SK-N-DZ (cell line): ENCODE measurements at regions not wholly inside any gene's neighbourhood (a gene's known extent, or its start where the extent isn't known, plus 50 kb on each side); places are given as distances from the start of the nearest gene placed in this dataset.

Experiments
- DNase-seq: peaks from one replicate; pipeline ENCODE4 v3.0.0-alpha.2; 2015; ENCODE audit warnings: low spot score

DNA sequence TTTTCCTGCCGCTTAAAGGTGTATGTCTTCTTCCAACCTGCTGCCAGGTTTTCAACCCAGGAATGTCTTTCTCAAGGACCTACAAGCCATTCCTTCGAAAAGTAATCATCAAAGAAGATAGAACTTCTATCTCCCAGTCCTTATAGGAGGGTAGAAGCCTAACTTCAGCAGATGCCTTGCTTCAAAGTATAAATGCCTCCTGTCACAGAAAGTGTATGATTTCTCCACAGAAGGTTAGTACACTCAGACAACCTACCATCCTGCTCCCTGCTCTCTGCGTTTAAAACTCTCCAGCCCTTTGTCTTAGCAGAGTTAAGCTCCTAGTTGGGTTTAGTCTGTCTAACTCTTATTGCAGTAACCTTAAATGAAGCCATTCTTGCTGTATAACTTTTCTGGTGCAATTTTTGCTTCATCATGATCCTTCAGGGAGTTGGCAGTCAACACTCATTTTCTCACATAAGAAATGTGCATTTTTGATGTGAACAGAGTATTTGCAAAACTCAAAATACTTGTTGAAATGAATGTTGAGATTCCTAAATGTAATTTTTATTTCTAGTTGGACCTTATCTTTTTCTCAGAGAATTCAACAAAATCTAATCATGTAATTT lies 737.5 kb downstream of the LIG4 start:
- DNase-seq = no peak

DNA sequence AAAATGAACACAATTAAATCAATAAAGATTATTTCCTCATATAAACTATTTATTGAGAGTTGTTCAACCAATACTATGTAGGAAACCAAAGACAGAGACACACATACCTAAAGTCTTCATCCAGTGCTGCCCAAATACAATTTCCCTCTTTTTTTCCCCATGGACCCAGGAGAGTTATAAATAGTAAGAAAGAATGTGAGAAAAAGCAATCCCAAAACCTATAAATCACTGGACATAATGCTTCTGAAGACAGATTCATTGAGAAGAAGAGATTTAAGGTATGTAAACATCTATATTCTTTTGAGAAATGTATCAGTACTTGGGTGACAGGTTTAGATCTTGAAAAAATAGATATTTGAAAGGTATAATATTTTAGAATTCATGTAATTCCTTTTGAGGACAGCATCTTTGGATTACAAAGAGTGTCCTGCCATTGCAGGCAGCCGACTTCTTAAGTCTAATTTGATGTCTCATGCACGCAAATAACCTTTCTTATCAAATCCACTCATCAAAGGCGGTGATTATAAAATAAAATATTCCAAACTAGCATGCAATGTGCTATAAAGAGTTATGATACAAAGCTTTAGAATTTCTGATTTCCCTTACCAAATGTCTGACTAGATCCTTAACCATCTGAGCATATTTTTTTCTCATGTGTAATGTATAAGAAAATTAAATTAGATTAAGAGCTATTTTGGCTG lies 739.4 kb downstream of the LIG4 start:
- DNase-seq = no peak

DNA sequence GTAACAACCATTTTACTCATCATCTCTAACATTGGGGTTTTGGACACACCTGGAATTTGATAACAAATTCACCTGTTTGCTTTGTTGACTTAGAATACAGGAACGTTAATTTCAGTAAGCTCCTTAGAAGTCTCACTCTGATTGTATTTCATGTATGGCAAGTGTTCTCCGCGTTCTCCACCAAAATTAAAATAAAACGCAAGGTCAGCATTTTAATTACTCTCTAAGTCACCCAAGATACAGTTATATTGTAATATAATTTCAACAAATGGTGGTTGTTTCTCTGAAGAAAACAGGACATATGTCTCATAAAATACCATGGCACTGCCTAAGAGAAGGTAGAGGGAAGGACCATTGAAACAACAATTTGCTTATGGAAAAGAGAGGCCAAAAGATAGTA lies 742.1 kb downstream of the LIG4 start:
- DNase-seq = no peak

DNA sequence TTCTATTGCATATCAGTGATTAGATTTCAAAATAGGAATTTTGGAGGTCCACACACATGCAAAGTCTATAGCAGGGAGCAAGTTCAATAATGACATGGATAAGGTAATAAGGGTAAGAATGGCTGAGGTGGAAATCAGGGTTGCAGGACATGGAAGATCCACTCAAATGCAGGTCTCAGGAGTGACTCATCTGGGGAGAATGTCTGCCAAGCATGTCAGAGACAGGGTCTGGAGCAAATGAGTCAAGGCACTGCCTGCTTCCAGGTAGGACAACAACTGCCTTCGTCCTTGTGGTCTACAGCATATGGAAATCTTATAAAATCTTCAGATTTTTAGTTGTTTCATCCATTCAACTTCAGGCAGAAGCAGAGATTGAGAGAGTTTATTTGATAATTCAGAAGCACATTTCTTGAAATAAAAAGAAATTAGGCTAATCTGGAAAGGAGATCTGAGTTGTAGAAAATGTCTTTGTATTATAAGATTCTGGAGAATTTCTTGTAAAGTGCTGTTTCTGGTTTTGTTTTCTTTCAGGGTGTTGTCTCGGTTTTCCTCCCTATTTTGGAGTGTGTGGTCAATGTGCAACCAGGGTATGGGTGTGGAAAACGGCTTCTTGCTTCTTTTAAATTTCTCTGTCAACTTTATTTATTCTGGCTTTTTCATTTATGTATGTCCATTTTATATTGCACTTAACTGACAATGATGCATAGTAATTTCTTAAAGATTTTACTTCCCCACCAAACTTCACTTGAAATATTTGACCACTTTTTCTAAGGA lies 748.8 kb downstream of the LIG4 start:
- no peak for DNase-seq

DNA sequence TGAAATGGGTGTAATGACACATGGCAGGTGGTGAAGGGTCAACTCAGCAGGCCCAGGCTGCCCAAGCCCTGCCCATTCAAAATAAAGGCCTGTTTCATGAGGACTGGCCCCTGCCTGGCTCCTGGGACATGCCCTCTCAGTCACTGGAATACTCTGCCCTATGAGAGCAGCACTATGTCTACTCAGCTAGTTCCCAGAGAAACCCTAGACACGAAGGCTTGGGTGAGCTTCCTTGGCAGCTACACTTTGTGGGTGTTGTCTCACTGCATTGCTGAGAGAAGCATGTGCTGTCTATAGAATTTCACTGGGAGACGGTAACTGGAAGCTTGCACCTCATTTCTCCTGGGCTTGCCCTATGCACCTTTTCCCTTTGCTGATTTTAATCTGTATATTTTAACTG lies 752.8 kb downstream of the LIG4 start:
- DNase-seq = no peak

DNA sequence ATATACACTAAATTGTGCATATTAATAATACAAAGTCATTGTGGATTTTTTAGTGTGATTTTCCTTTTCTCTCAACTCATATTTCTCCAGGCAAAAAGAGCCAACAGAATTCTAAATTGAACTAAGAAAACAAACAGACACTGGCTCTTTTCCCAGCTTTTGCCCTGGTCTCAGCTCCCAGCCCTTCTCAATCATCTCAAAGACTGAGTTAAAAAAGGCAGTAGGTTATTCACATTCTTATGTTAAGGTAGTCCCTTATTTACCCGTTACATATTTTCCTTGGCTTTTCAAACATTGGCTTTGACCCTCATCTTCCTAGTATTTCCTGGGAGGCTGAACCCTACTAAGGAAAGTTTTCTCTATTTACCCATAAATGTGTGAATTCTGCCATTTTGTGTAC lies 753.6 kb downstream of the LIG4 start:
- DNase-seq = no peak

DNA sequence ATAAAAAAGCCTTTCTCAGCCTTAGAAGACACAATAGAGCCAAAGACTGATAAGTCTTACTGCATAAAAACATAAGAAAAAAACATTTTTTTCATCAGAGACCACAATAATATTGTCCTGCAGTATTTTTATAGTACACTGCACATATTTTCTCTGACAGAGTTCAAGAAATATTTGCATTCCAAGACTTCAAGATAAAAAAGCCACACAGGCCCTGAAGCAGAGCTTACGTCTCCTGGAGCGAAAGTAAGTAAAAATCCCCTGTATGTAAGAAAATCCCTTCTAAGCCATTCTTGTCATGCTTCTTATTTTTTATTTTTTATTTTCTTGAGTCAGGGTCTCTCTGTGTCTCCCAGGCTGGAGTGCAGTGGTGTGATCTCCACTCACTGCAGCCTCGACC lies 755.9 kb downstream of the LIG4 start:
- no peak for DNase-seq

DNA sequence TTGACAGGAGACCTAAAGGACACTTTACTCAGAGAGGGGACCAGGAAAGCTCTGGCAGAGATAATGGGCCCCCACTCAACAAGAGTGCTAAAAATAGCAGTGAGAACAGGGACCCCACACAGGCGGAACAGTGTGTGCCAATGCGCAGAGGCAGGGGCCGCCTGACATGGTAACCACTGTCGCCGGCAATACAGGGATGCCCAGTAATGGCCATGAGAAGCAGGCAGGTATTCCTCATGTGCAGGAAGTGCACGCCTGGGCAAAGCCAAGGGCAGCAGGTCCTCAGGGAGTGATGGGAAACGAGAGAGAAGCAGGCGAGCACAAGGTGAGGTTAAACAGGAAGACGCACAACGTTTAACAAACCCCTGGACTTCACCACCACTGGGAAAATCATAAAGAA lies 757.1 kb downstream of the LIG4 start:
- DNase-seq = no peak

DNA sequence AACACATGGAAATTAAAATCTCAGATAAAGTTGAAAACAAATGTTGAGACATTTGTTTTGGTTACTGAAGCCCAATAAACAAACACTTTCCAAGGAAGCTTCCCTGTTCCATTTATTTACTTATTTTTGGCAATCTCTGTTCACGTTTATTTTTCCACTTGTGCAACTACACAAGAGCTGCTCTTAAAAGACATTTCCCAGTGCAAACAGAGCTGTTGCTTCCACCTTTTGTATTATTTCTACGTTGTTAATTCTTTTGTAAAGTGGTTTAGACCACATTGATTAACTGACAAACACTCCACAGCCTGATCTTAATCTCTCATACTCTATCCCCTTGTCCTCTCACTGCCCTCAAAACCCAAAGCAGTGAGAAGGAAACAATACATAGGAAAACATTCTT lies 757.6 kb downstream of the LIG4 start:
- DNase-seq = no peak

DNA sequence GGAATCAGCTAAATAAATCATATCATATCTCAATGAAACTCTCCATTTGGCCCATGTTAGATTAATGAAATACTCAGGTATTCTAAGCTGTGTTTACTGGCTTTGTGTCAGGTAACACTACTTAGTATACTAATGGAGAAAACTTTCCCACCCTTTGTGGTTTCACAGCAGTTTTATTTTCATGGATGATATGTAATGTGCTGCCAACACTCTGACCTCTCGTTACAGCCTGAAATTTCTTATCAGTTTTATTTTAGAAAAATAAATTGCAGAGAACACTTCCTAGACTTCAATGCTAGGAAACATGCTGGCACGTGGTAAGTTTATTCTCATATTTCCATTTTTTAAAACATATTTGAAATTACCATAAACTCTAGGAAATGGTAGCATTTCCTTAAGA lies 758.9 kb downstream of the LIG4 start:
- no peak for DNase-seq

DNA sequence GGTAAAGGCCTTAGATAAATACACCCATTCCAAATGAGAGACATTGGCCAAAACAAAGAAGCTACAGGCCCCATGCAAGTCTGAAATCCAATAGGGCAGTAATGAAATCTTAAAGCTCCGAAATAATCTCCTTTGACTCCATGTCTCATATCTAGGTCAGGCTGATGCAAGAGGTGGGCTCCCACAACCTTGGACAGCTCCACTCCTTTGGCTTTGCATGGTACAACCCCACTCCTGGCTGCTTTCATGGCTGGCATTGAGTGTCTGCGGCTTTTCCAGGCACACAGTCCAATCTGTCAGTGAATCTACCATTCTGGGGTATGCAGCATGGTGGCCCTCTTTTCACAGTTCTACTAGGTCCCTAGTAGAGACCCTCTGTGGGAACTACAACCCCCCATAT lies 762.5 kb downstream of the LIG4 start:
- no peak for DNase-seq

DNA sequence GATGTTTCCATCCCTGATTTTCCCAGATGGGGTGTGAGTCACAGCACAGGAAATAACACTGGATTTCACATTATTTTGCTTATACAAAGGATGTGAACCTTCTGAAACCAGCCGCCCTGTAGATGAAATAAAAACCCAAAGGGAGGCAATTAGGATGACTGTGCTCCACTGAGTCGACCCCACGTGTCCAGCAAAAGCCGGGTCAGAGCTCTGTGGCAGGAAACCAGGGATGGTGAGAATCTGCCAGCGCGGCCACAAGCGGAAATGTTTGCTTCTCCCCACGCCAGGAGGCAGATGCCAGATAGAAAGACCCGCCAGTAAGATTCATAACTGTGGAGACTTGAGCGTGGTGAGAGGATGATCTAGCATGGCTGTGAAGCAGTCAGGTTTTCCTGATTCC lies 764.4 kb downstream of the LIG4 start:
- DNase-seq = no peak

DNA sequence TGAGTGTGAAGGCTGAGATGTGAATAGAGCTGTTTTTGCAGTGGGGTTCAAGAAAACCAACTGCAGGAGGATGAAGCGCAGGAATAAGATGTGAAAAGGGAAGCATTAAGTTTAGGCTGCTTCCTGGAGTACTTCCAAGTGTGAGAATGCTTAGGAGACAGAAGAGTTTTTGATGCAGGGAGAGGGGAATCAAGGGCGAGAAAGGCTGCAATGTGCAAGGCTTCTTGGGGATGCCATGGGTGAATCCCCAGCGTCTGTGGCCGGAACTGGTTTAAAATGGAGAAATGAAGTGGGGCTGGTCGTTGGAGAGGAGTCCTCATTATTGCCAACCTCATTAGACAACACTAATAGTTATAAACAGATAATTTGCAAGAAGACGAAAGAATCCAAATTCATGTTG lies 764.9 kb downstream of the LIG4 start:
- DNase-seq = no peak

DNA sequence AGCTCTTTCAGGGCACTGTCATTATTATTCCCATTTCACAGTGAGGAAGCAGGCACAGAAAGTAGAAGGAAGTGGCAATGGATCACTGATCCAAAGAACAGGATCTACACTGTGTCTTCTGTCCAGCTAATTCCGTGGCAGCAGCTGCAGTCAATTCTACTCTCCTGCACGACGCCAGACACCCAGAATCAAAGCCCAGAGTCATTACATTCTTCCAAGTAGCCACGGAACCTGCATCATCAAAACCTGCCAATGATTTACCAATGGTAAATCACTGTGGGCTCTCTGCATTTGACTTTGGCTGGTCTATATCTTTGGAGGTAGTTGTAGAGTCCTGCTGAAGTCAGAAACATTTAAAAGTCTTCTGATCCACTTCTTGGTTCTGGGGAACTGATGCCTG lies 767.7 kb downstream of the LIG4 start:
- DNase-seq = no peak

DNA sequence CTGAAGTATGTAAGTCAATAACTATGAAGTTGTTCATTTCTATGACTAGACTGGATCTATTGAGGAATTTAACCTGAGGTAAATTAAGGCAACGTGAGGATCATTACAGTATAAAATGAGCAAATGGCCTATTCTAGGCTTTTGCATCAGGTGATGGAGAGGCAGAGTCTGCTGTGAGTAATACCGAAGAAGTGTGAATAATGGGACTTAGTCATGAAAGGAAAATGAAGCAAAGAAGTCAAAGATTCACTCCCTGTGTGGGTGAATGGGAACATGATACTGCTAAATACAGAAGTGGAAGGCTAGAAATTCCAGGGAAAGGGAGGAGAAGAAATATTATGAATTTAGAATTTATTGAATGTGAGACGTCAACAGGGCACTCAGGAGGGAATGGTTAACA lies 774.1 kb downstream of the LIG4 start:
- no peak for DNase-seq

DNA sequence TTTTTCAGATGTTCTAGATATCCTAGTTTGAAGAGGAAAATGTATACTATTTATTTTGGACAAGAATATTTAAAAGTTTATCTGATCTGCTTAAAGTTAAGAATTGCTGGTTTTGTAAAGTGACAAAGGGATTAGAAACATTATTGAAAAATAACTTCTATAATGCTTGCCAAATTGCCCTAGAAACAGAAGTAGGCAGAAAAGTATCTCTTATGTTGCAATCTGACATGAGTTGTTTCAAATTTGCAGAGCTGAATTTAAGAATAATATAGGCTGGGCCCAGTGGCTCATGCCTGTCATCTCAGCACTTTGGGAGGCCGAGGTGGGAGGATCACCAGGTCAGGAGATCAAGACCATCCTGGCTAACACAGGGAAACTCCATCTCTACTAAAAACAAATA lies 777.1 kb downstream of the LIG4 start:
- no peak for DNase-seq

DNA sequence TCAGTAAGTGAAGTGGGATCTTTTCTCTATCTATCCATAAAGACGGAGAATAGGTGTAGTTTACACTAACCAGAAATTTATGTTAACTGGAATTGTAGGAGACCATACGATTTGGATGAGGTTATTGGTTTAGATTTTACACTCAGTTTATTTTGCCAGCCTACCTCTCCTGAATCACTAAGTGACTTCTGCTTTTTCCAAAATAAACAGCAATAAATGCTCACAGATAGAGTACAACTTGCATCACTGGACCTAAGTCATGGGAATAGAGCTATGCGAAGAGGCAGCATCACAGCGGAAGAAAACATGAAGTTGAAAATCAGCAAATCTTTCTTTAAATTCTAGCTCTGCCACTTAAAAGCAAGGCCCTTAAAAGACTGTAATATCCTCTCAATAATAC lies 781.0 kb downstream of the LIG4 start:
- no peak for DNase-seq

DNA sequence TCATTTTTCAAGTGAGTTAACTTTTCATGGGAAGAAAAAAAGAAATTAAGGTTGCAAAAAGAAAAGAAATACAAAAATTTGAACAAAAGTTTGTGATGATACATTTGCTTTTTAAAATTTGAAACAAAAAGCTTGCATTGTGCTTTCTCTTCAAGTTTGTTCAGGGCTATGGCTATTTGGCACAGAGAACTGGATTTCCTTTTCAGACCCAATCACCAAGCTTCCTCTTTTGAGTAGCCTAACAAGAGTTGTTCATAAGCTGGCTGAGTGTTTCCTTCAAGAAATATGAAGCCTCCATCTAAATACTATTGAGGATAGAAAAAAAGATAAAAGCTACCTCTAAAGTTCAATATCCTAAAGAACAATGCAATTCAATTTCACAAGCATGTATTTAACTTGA lies 787.8 kb downstream of the LIG4 start:
- no peak for DNase-seq

DNA sequence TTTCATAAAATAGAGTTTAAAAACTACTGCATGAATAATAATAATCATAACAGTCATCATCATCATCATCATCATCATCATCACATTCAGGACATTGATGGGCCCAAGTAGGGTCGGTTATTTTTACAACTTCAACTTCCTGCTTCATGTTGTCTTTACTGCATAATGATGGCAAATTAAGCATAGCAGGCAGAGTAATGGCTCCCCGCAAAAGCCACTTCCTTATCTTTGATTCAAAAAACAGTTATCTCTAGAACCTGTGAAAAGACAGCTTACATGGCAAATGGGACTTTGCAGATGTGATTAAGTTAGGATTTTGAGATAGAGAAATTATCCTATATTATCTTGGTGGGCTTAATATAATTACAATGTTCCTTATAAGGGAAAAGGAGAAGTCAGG lies 792.9 kb downstream of the LIG4 start:
- DNase-seq = no peak

DNA sequence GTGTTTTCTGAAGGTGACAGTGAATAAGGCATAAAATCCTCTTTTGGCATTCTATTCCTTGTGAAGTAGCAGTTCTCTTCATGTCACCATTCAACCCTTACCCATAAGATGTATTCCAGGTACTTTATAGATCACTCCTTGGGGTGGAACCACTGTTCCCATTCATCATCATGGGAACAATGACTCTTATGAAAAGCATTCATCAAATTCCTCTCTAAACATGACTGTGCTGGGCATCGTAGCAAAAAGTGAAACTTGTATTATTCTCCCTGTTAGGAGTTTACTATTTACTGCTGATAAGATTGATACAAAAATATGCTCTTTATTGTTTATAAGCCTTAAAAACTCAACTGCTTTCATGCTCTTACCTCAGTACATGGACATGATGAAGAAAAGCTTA lies 793.4 kb downstream of the LIG4 start:
- no peak for DNase-seq

DNA sequence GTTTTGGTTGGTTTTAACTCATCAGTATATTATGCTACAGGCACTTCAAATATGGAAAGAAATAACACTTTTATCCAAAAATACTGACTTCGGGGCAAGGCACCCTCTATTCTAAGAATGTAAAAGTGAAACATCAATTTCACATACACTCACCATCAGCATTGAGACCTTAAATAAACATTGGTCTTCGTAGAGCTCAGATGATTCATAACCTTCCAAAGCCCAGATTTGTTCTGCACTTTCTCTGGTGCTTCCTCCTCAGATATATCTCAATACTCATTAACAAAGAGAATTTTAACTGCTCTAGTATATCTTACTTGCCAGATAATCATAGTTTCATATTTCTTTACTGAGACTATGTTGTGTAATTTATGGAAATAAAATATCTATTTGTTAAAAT lies 794.3 kb downstream of the LIG4 start:
- DNase-seq = no peak

DNA sequence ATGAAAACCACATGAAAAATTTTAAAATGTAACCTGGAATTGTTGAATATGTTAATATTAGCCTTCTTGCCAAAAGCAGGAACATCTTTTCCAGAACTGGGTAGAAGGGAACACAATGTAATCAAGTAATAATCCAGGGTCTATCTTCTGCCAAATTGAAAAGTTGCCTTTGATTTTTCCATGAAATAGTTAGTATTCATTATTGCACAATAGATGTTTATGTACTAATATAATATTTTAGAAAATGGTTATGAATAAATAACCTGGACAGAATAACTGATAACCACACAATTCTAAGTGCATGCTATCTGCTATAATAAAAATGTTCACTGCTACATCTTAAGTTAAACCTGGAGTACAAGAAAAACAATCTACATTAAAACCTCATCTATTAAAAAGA lies 802.3 kb downstream of the LIG4 start:
- DNase-seq = no peak

DNA sequence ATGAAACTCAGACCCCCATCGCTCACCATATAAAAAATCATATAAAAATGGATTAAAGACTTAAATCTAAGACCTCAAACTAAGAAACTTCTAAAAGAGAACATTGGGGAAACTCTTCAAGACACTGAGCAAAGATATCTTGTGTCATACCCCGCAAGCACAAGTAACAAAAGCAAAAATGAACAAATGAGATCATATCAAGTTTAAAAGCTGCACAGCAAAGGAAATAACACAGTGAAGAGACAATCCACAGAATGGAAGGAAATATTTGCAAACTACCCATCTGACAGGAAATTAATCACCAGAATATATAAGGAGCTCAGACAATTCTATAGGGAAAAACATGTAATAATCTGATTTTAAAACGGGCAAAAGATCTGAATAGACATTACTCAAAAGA lies 808.3 kb downstream of the LIG4 start:
- DNase-seq = no peak
